ENCODE measurements at regions not wholly inside any gene's neighbourhood (a gene's known extent, or its start where the extent isn't known, plus 50 kb on each side); places are given as distances from the start of the nearest gene placed in this dataset.

GRCh38 chr7:372932-373791, 83.2 kb downstream of the FOXL3 start:
- ChIA-PET CTCF (no interaction called here), POLR2A (ENCODE audit: unreplicated experiment) (no interaction called here)
- no peaks in the 10 kb centered on the region for H4K20me1 ChIP-seq (ENCODE audit: low read length)
- no peaks in the 10 kb centered on the region for H3K9me2 ChIP-seq (replicated peaks; ENCODE audit: low read length)
- H3K27ac ChIP-seq (ENCODE audit: low read length), result no peak overlapping the region
- intact Hi-C loops (cut with micrococcal nuclease), result no loop called here
- H3K27me3 ChIP-seq (ENCODE audit: low read length), result no peaks in the 10 kb centered on the region
- no peaks in the 10 kb centered on the region for H3K9me3 ChIP-seq (ENCODE audit: low read length)
- H3K4me2 ChIP-seq (ENCODE audit: low read length), result no peak overlapping the region
- DNase-seq (no peak), ATAC-seq (no peak)
- no peaks in the 10 kb centered on the region for H3K4me1 ChIP-seq (ENCODE audit: insufficient read depth, low read length)
- no TSS peak for BruUV-seq (replicated peaks)
- H3K36me3 ChIP-seq (ENCODE audit: low read depth, low read length), result no peaks in the 10 kb centered on the region
- no peaks in the 10 kb centered on the region for H3F3A ChIP-seq (ENCODE audit: low read length, unreplicated experiment)
- H2AFZ ChIP-seq (ENCODE audit: low read length), result no peak overlapping the region
- no peaks in the 10 kb centered on the region for H3K79me2 ChIP-seq (ENCODE audit: low read length)
- no peak overlapping the region for H3K4me3 ChIP-seq (ENCODE audit: low read length)
- no peak overlapping the region for H3K9ac ChIP-seq (ENCODE audit: low read length)
- TF ChIP-seq, protein P1, sequence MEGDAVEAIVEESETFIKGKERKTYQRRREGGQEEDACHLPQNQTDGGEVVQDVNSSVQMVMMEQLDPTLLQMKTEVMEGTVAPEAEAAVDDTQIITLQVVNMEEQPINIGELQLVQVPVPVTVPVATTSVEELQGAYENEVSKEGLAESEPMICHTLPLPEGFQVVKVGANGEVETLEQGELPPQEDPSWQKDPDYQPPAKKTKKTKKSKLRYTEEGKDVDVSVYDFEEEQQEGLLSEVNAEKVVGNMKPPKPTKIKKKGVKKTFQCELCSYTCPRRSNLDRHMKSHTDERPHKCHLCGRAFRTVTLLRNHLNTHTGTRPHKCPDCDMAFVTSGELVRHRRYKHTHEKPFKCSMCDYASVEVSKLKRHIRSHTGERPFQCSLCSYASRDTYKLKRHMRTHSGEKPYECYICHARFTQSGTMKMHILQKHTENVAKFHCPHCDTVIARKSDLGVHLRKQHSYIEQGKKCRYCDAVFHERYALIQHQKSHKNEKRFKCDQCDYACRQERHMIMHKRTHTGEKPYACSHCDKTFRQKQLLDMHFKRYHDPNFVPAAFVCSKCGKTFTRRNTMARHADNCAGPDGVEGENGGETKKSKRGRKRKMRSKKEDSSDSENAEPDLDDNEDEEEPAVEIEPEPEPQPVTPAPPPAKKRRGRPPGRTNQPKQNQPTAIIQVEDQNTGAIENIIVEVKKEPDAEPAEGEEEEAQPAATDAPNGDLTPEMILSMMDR (conservative IDR thresholded peaks at IDR 0.05; ENCODE audit: low read depth, low read length), result no peak
- TF ChIP-seq EZH2phosphoT487 (IDR thresholded peaks at IDR 0.05; ENCODE audit: borderline replicate concordance, low read length) (no peak), EZH2 (IDR thresholded peaks at IDR 0.05; ENCODE audit: low read length, unreplicated experiment) (no peak)

- BruUV-seq (replicated peaks), result no TSS peak
- Histone ChIP-seq H3K4me3 (ENCODE audit: low read length) (no peak overlapping the region), H4K20me1 (ENCODE audit: low read length) (no peaks in the 10 kb centered on the region), H3F3A (ENCODE audit: low read length, unreplicated experiment) (no peaks in the 10 kb centered on the region), H3K9ac (ENCODE audit: low read length) (no peak overlapping the region), H3K4me2 (ENCODE audit: low read length) (no peak overlapping the region), H3K27ac (ENCODE audit: low read length) (no peak overlapping the region), H3K9me3 (ENCODE audit: low read length) (no peaks in the 10 kb centered on the region), H2AFZ (ENCODE audit: low read length) (no peak overlapping the region), H3K27me3 (ENCODE audit: low read length) (no peaks in the 10 kb centered on the region), H3K79me2 (ENCODE audit: low read length) (no peaks in the 10 kb centered on the region), H3K9me2 (replicated peaks; ENCODE audit: low read length) (no peaks in the 10 kb centered on the region), H3K4me1 (ENCODE audit: insufficient read depth, low read length) (no peaks in the 10 kb centered on the region), H3K36me3 (ENCODE audit: low read depth, low read length) (no peaks in the 10 kb centered on the region)
- no peak for ATAC-seq
- CTCF ChIA-PET, result no interaction called here
- intact Hi-C loops (cut with micrococcal nuclease), result no loop called here
- DNase-seq, result no peak
- TF ChIP-seq, protein P1 (conservative IDR thresholded peaks at IDR 0.05; ENCODE audit: low read depth, low read length), result no peak
- TF ChIP-seq EZH2 (IDR thresholded peaks at IDR 0.05; ENCODE audit: low read length, unreplicated experiment) (no peak), EZH2phosphoT487 (IDR thresholded peaks at IDR 0.05; ENCODE audit: borderline replicate concordance, low read length) (no peak)
- POLR2A ChIA-PET (ENCODE audit: unreplicated experiment), result no interaction called here
Measured at GRCh38 chr7:373818-374705, 84.1 kb downstream of the FOXL3 start.
